ENCODE measurements at regions not wholly inside any gene's neighbourhood (a gene's known extent, or its start where the extent isn't known, plus 50 kb on each side); places are given as distances from the start of the nearest gene placed in this dataset.
"Not testable (repeated sequence)": the region's sequence is repeated elsewhere in the genome, so short reads cannot be mapped to it uniquely, and the experiment has no call there.

DNA sequence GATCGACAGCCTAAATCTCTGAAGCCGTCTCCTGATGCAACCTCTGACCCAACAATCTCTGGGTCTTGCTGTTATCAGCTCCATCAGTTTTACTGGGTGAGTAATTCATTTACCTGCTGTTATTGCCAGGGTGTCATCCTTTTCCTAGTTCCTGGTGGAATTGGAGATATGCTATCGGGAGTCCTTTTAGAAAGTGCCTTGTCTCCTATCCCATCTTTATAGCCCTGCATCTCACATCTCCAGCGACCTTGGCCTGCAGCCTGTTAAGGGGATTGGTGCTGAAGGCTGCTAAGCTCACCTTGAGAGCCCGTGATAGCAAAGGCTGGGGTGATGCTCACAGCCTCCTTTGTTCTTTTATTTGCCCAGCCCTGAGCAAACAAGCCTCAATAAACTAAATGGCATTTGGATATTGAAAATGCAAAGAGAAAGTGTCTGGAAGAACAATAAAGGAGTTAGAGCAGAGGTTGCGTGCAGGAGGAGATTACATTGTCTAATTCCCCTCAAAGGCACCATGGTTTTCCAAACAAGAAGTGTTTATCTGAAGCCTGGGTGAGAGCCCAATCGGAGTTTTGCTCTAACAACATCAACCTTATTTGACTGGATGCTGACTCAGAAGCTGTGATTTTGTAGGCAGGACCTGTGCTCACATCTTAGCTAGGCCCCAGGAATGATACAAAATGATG is 101.8 kb downstream of the RPLP1 start:
- DNase-seq (ENCODE audit: low spot score) = no peak

DNA sequence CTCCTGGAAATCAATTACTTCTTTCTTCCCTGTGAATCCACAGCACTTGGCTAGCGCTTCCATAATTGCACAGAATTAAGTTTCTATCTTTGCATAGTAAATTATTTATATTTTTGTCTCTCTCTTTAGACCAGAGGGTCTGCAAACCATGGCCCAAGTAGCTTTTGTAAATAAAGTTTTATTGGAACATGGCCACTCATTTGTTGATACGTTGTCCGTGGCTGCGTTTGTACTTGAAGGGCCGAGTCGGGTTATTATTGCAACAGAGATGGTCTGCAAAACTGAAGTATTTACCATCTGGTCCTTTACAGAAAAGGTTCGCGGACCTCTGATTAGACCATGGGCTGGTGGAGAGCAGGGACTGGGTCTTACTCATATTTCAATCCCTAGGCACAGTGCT is 102.5 kb downstream of the RPLP1 start:
- no peak for DNase-seq (ENCODE audit: low spot score)

DNA sequence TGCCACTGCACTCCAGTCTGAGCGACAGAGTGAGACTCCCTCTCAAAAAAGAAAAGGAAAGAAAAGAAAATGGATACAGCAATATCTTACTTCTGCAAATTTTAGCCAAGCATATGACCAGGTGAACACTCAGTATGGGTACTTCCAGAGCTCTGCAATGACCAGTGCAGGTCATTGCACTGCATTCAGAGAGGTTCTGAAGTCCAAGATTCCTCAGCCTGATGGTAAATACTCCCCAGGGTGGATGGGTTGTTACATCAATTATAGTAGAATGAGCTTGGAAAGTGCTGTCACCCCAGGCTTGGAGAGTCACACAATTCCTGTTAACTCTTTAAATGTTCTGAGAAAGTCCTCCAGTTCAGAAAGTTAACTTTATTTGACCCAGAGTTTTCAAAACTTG is 103.7 kb downstream of the RPLP1 start:
- no peak for DNase-seq (ENCODE audit: low spot score)

DNA sequence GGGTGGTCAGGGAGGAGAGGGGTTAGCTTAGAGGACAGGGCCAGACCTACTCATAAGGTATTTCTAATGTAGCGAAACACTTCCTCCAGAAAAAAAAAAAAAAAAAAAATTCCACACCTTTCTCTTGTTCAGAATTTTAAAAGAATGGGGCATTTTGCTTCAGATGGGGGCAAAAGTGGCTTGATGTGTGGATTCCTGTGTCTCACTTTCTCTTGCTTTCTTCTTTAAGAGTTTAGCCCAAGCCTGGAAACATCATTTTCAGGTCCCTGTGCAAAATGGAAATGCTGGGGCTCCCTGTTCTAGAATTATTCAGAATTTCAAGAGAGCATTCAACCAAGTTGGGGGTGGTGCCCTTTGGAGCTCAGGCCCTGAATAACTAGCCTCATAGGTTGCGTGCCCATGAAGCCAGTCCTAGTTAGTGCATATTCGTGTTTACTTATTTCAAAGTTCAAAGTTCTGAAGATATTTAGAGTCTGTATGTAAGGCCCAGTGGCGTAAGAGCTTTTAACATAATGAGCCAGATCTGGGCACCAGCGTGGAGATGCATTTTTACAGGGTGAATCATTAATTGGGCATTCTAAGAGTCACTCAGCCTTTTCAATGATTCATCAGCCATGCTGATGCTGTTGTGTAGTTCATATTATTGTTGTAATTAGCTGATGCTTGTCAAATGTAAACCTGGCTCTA is 104.5 kb downstream of the RPLP1 start:
- no peak for DNase-seq (ENCODE audit: low spot score)

DNA sequence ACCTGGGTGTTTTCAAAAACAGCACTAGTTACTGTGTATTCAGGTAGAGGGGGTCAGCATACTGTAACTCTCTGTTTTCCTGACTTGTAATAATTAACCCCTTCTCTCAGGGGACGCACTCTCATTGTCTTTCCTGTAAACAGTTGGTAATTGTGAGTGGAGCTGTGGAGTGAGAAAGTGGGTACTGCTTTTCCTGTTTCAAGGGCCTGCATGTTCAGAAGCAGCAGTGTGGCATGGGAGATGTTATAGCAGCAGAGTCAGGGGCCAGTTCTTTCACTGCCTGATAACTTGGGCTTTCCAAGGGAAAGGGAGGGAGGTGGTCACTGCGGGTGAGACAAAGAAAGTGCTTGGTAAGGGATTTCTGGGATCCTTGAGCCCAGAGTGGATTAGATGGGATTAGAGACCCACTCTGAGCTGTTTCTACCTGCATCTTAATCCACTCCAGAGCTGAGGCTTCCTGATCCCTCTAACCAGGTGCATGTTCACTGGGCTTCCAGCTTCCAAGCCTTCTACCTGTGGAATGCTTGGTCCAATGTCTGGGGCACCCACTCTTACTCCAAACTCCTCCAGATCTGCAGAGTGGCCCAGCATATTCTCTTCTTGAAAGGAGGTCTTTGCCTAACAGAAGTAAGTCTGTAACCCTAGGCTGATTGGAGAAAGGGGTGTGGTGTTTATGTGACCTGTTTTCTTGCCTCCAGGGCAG is 105.2 kb downstream of the RPLP1 start:
- no peak for DNase-seq (ENCODE audit: low spot score)

DNA sequence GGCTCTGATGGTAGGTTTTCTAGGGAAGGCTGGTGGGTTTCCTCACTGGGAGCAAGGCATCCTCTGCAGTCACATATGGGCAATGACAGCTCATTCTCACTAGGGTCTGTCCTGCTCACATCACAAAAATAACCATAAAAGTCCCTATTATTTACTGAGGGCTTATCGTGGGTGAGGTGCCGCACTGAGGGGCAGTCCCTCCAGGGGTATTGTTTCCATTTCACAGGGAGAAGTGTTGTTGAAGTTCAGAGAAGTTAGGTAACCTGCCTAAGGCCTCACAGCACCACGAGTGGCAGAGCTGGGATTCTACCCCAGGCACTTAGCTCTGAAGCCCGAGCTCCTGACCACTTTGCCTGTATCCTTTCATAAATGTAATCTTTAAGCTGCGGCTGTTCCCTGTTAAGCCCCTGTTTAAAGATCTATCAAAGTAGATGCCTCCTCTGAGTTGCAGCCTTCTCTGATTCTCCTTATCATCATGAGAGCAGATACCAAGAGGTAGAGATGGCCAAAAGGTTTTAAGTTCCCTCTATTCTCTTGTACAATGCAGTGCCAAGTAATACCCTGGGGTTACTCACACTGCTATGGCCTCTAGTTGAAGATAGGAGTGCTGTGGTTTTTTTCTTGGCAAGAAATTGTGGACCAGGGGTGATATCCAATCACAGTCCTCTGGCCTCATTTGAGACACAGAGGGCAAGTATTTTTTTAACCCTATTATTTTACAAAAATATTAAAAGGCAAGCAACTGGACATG is 107.0 kb downstream of the RPLP1 start:
- no peak for DNase-seq (ENCODE audit: low spot score)

DNA sequence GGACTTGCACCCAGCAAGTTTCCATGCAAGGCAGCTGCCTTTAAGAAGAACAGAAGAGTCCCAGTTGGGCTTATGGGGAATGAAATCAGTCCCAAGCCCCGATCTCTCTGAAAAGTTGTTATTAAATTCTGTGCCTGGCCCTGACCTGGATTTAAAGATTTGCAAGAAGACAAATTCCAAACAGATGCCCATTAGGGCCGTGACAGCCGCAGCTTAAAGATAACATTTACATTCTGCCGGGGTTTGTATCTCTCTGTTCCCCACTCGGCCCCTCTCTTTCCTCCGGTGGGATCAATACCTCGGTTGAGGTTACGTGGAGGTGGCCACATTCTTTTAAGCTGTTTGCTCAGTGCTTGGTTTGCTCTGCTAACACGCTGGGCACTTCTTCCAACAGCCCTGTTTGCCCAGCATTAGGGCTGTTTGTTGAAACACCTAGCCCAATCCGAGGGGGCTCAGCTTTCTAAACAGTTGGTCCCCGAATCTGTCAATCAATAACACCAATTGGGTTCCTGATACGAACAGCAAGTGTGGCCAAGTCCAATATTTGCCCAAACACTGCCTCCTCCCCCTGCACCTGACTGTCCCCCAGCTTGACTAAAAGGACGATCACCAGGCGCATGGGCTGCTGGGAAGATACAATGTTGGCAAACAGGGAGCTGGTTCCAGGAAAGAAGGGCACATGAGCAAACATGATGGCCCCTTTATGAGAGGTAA is 108.6 kb downstream of the RPLP1 start:
- no peak for DNase-seq (ENCODE audit: low spot score)

DNA sequence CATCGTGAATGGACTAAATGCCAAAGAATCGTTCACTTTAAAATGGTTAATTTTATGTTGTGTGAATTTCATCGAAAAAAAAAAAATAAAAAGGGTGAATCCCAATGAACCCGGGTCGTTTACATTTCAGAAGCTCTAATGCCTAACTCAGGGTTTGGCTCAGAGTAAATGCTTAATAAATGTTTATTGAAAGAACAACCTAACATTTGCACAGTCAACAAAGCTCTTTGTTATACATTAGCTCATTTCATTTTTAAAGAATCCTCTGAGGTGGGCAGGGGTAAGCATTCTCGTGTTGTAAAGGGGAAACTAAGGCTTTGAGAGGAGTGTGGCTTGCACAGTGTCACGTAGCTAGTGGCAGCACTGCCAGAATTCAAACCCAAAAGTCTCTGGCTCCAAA is 109.5 kb downstream of the RPLP1 start:
- no peak for DNase-seq (ENCODE audit: low spot score)

DNA sequence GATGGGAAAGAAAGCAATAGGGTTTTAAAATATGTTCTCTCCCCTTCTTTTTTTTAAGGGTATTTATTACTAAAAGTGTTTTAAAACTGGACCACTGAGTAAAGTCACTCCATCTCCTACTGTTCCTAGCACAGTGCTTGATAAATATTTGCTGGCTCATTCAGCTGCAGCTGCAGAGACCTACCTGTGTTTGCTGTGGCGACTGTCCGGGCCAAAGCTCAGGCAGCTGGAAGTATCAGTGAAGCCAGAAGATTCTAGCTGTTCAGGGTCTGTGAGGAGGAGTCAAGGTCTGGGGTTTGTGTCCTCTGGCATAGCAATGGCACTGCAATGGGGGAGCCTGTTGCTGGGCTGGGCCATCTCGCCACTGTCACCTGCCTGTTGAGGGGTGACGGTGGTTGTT is 109.9 kb downstream of the RPLP1 start:
- no peak for DNase-seq (ENCODE audit: low spot score)

DNA sequence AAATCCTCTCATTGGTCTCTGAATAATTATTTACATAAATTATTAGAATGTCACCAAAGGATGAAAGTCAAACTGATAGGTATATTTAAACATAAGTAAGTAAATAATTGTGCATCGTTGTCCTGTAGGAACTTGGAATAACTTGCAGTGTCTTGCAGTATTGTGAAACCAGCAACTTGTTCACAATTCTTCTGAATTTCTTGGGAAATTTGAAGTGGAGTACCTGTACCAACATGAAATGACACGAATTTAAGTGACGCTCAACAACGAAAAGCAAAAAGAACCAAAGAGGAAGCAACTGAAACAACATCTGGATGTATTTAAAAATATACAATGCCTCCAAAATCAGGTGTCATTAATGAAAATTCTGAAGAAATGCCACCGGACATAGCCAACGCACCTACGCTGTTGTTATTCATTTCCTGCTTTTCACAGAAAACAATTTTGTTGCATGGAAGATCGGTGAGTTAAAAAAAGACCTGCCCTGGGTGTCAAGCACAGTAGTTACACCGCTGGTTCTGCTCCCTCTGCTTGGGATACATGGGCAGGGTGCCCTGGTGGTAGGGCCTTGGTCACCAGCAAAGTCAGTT is 112.5 kb downstream of the RPLP1 start:
- DNase-seq (ENCODE audit: low spot score) = no peak

DNA sequence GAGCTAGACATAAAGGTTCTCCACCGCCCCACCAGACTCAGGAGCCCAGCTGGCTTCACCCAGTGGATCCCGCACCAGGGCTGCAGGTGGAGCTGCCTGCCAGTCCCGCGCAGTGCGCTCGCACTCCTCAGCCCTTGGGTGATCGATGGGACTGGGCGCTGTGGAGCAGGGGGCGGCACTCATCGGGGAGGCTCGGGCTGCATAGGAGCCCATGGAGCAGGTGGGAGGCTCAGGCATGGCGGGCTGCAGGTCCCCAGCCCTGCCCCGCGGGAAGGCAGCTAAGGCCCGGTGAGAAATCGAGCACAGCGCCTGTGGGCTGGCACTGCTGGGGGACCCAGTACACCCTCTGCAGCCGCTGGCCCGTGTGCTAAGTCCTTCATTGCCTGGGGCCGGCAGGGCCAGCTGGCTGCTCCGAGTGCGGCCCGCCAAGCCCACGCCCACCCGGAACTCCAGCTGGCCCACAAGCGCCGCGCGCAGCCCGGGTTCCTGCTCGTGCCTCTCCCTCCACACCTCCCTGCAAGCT is 114.7 kb downstream of the RPLP1 start:
- DNase-seq (ENCODE audit: low spot score) = not testable (repeated sequence)

DNA sequence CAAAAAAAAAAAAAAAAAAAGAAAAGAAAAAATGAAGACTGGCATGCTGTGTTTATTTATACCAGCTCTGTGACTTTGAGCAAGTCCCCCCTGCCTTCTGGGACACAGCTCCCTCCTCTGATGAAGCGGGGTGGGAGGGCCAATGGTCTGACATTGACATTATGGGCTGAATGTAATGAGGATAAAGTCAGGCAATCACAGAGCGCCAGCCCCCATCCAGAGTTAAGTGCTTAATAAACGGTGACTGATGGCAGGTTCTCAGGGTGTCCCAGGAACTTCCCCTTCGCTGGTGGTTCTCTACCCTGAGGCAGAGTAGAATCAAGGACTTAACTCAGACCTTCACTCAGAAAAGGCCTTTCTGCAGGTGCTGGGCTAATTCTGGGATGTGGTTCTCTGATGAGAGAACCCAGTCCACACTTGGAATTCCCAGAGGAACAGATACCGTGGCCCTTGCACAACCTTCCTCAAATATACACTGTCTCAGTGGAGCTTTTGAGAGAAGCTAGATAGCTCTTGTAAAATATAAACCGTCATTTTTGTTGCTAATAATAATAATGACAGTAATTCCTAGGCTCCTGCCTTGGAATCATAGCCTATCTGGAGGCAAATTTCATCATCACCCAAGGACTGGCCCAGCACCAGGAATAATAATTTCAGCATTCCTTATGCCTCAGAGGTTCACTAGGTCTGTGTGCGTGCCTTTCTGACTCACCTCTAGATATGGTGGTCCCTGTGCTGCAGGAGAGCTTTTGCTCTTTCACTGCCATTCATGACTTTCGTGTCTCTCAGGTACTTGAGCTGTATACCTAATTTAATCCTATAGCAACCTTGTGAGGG is 115.8 kb downstream of the RPLP1 start:
- DNase-seq (ENCODE audit: low spot score) = no peak

DNA sequence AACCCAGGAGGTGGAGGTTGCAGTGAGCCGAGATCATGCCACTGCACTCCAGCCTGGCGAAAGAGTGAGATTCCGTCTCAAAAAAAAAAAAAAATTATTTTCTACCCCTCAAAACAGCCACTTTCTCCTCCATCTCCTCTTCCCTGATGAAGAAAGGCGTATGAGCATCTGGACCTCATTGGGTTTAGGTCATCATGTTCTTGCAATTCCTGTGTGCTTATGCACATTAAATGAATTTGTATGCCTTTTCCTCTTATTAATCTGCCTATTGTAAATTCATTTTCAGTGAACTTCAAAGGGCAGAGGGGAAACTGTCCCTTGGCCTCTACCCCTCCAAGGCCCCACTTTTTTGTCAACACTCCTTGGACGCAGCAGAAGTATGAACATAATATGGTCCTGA is 117.8 kb downstream of the RPLP1 start:
- no peak for DNase-seq (ENCODE audit: low spot score)

DNA sequence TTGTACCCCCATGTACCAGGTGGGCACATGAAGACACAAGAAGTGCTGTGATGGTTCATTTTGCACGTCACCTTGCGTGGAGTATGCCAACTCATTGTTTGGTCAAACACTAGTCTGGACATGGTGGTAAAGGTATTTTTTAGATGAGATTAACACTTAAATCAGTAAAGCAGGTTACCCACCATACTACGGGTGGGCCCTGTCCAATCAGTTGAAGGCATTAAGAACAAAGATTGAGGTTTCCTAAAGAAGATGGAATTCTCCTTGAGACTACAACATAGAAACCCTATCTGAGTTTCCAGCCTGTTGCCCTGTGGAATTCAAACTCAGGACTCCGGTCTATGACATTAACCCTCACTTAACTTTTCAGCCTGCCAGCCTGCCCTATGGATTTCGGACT is 118.4 kb downstream of the RPLP1 start:
- no peak for DNase-seq (ENCODE audit: low spot score)

DNA sequence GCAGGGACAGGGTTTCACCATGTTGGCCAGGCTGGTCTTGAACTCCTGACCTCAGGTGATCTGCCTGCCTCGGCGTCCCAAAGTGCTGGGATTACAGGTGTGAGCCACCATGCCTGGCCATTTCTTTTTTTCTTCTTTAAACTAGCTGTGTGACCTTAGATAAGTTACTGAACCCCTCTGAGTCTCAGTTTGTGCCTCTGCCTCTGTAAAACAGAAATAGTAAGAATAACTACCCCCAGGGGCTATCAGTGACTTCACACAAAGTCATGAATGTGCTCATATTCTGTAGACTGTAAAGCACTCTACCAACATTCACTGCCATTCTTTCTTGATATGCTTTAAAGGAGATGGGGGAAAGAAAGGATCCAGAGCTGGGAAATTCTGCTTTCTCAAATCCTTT is 120.7 kb downstream of the RPLP1 start:
- DNase-seq (ENCODE audit: low spot score) = not testable (repeated sequence)

DNA sequence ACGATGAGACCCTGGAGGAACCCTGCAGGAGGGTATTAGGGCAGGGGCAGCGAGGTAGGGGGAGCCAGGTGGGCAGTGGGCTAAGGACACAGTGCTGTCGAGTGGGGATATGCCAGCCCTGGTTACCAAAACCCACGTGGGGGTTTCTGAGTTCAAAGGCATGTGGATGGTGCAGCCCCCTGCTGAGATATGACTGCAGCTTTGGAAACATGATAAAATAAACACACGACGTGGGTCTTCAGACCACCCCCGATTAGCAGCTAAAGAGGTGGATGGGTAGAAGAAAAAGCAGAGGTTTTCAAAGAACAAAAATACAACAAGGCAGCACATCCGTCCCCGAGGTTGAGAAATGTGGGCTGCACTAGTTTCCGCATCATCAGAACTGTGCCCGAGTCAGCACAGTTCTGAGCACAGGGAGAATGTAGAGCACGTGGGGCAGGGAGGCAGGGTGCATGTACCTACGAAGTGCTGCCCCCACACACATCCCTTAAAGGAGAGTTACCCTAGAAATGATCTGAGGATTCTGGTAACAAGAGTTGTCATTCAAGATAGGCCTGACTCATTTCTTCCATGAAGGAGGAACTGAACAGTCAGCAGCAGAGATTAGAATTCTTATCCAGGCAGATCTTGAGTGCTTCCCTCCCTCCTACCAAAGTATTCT is 121.3 kb downstream of the RPLP1 start:
- no peak for DNase-seq (ENCODE audit: low spot score)

DNA sequence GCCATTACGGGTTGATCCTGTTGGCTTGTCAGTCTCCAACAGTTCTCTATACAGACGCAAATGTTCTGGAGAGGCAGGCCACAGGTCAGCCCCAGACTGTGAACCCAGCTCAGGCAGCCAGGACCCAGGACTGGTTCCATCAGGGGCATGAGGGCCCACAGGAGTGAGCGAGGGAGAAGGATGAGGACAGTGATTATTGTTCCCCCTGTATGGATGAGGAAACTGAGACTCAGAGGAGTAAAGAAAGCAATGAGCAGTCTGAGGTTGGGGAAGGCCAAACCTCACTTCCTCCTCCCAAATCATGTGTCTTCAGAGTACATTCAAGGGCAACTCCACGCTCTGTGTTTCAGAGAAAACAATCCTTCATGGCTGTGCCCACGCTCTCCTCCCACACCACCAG is 121.9 kb downstream of the RPLP1 start:
- DNase-seq (ENCODE audit: low spot score) = no peak

DNA sequence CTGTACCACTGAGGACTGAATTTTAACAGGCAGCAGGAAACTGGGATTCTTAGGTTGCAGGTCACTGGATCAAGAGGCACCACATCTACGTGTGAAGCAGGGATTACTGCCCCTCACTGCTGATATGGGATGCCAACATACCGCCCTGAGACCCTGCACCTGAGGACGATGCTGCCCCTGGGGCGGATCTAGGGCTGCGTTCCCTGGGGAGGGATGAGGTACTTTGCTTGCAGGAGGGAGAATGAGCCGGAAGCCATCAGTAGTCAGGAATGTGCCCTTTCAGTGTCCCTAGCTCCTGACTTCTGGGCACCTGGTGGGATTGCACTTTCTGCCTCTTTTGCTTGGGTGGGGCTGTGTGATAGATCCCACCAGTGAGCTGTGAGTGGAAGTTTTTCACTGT is 122.8 kb downstream of the RPLP1 start:
- DNase-seq (ENCODE audit: low spot score) = no peak

DNA sequence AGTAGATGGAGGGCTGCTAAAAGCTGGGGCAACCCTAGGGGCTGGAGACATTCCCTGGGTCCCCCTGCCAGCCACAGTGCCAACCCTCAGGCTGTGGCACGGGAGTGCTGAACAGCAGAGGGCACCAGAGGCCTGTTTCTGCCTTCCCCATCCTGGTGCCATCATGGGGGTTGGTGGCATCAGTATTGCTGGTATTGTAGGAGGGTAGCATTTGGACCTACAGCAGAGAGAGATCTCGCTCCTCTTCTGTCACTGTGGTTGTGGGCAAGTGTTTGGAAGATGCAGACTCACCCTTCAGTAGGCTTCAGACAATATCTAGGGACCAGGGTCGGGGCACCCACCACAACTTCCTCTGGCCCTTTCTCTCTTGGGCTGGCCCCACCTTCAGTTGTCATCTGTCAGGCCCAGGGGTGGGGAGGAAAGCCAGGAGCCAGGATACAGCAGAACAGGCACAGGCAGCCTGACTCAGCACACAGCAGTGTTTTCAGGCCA is 123.5 kb downstream of the RPLP1 start:
- peak; percentile 67 for DNase-seq (ENCODE audit: low spot score)

DNA sequence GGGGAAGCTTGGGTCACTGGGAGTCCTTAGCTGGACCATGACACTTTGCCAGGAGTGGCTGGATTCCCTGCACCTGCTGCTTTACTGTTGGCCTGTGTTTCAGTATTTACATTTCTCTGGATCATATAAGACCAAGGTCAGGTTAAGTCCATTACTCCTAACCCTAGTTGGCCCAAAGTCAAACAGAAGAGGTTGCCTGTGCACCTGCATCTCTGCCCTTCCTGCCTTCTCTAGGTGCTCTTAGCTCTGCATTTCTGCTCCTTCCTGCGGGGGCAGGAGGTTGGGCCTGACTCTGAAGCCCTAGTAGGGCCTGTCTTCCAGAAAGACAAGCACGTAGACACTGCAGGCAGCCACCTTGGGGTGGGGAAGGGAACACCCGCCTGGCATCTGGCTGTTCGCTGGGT is 124.3 kb downstream of the RPLP1 start:
- peak; percentile 27 for DNase-seq (ENCODE audit: low spot score)
